AG04450 (cell line): ENCODE measurements at regions not wholly inside any gene's neighbourhood (a gene's known extent, or its start where the extent isn't known, plus 50 kb on each side); places are given as distances from the start of the nearest gene placed in this dataset.
"Not testable (repeated sequence)": the region's sequence is repeated elsewhere in the genome, so short reads cannot be mapped to it uniquely, and the experiment has no call there.

Source experiments
- CTCF ChIA-PET: fragments of 300-600, 350-600 bp; formaldehyde crosslinking; extraction: SDS; loops from one replicate; lab custom pipeline; 2022; ENCODE audit warnings: antibody characterized with exemption, inconsistent platforms; lab: Charles Lee
- POLR2A ChIA-PET: fragments of 350-600 bp; formaldehyde crosslinking; extraction: SDS; loops from one replicate; lab custom pipeline; 2021; ENCODE audit warnings: antibody characterized with exemption, inconsistent platforms; lab: Yijun Ruan, JAX
- DNase-seq: peaks from one replicate; pipeline ENCODE4 v3.0.0-alpha.2; 2011; ENCODE audit warnings: low read depth, low spot score
- H3K27ac ChIP-seq: one replicate; pipeline ENCODE4 v1.5.1; 2012; ENCODE audit warnings: low read depth, low read length, control low read depth
- H3K27me3 ChIP-seq: one replicate; pipeline ENCODE4 v1.6.0; 2012; ENCODE audit warnings: low read length; ENCODE audit not compliant: control insufficient read depth, insufficient read depth
- H3K4me3 ChIP-seq: 2 replicates; pipeline ENCODE4 v1.5.1; 2011; ENCODE audit warnings: mild to moderate bottlenecking, low read depth, low read length, control low read depth
- H3K9me3 ChIP-seq: 2 replicates; pipeline ENCODE4 v1.5.1; 2012; ENCODE audit warnings: low read length; ENCODE audit not compliant: control insufficient read depth, insufficient read depth
- TF ChIP-seq, protein P1 (sequence below): IDR thresholded peaks from 2 replicates; pipeline ENCODE4 v1.5.1; 2011; ENCODE audit warnings: low read depth, low read length, control low read depth, inconsistent platforms

DNA sequence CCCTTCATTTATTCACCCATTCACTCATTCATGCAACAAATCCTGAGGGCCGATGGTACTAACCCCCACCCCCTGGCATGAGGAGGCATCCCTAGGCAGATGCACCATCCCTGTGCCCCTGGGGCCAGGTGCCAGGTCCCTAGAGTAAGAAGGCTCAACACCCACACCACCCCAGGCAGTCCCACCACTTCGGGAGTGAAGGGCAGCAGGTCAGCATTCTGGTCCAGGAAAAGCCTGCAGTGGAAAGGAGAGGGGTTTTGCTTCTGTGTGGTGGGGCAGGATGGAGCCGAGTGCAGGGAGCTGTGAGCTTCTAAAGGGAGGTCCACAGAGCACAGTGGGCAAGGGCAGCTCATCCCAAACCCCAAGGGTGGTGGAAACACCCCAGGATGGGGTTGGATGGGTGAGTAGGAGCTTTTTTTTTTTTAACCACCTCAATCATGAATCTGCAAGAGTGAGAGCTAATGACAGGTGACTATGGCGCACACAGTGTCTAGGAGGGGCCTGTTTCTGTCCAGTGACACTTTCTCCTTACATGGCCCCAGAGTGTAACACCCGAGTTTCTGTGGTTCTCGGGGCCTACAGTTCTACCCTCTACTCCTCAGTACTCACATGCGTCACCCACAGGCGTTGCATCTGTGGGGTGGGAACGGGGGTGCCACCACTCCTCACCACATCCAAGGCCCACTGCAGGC, 414.3 kb downstream of the TMEM121 start:
- Histone ChIP-seq H3K27me3 (no peaks in the 10 kb centered on the region), H3K27ac (no peak overlapping the region), H3K4me3 (no peak overlapping the region), H3K9me3 (peaks cover 70% of the 10 kb centered on the region)
- CTCF ChIA-PET: no interaction called here
- DNase-seq: no peak
- POLR2A ChIA-PET: no interaction called here
- TF ChIP-seq, protein P1, sequence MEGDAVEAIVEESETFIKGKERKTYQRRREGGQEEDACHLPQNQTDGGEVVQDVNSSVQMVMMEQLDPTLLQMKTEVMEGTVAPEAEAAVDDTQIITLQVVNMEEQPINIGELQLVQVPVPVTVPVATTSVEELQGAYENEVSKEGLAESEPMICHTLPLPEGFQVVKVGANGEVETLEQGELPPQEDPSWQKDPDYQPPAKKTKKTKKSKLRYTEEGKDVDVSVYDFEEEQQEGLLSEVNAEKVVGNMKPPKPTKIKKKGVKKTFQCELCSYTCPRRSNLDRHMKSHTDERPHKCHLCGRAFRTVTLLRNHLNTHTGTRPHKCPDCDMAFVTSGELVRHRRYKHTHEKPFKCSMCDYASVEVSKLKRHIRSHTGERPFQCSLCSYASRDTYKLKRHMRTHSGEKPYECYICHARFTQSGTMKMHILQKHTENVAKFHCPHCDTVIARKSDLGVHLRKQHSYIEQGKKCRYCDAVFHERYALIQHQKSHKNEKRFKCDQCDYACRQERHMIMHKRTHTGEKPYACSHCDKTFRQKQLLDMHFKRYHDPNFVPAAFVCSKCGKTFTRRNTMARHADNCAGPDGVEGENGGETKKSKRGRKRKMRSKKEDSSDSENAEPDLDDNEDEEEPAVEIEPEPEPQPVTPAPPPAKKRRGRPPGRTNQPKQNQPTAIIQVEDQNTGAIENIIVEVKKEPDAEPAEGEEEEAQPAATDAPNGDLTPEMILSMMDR: no peak

DNA sequence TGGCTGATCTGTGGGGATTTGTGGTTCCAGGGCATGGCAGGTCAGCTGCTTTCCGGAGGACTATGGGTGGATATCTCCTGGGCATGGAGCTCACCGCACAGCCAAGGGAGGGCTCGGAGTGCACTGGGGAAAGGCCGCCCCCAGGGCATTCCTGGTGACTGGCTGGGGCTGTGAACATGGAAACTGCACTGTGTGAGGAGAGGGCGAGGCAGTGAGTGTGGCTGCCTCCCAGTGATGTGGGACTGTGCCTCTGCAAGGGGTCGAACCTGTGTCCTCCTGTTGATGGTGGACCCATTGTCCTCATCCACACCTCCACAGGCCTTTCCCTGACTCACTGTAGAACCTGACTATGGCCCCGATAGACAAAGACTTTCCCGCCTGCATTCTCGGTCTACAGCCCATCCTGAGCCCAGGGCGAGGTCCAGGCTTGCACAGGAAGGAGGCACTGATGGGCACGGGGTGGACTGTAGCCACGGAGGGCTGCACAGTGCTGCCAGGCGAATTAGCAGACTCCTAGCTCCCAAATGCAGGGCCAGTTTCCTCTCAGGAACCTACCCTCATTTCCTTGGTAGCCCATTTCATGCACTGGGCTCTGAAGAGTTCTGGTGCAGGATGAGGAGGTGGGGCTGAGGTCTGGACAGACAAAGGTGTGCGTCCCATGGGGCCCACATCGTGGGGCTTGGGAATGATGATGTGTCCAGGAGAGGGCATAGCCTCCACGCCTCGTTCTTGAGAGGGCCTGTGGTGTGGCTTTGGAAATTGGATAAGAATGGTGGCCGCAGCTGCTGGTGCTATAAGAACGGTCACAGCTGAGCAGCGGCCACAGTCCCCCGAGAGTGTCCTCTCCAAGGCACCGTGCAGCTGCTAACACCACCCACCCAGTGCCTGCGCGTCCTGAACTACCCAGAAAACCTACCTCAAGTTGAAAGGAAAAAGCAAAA, 415.1 kb downstream of the TMEM121 start:
- no peak overlapping the region for H3K27ac ChIP-seq
- no peaks in the 10 kb centered on the region for H3K27me3 ChIP-seq
- ChIA-PET POLR2A (no interaction called here), CTCF (no interaction called here)
- DNase-seq: no peak
- H3K4me3 ChIP-seq: no peak overlapping the region
- peaks cover 72% of the 10 kb centered on the region for H3K9me3 ChIP-seq
- TF ChIP-seq, protein P1: no peak

DNA sequence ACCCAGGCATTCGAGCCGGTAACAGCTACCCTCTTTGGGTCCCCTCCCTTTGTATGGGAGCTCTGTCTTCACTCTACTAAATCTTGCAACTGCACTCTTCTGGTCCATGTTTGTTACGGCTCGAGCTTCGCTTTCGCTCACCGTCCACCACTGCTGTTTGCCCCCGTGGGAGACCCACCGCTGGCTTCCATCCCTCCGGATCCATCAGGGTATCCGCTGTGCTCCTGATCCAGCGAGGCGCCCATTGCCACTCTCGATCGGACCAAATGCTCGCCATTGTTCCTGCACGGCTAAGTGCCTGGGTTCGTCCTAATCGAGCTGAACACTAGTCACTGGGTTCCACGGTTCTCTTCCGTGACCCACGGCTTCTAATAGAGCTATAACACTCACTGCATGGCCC, 416.3 kb downstream of the TMEM121 start:
- CTCF ChIA-PET, POLR2A ChIA-PET, H3K27ac ChIP-seq, H3K27me3 ChIP-seq, DNase-seq, H3K4me3 ChIP-seq: not testable (repeated sequence)
- peaks cover 69% of the 10 kb centered on the region for H3K9me3 ChIP-seq

DNA sequence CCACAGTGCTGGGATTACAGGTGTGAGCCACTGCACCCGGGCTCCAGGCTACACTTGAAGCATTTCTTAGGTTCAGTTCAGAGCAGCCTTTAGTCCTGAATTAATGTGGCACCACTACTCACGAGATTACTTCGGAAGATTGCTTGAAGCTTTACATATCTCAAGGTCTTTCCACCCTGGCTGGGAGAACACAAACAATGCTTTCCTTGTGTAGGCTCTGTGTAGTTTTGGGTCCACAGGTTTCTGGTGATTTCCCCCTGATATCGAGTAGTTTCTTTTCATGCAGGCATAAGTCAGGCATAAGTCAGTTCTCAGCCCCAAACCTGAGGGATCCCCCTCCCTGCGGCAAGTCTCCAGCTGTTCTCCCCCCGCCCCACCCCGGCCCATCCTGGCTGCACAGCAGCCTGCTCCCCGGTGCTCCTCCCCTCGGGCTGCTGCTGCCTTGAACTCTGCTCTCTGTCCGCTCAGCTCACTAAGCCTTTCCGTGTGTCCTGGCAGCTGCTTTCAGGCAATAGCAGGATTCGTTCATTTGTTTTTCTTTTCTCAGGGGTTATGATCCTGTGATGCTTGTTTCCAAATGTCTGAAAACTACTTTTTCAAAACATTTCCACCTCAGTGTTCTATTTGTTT, 417.7 kb downstream of the TMEM121 start:
- POLR2A ChIA-PET: no interaction called here
- TF ChIP-seq, protein P1: no peak
- Histone ChIP-seq H3K4me3 (no peak overlapping the region), H3K27ac (no peak overlapping the region), H3K27me3 (no peaks in the 10 kb centered on the region), H3K9me3 (peaks cover 60% of the 10 kb centered on the region)
- CTCF ChIA-PET: no interaction called here
- no peak for DNase-seq

DNA sequence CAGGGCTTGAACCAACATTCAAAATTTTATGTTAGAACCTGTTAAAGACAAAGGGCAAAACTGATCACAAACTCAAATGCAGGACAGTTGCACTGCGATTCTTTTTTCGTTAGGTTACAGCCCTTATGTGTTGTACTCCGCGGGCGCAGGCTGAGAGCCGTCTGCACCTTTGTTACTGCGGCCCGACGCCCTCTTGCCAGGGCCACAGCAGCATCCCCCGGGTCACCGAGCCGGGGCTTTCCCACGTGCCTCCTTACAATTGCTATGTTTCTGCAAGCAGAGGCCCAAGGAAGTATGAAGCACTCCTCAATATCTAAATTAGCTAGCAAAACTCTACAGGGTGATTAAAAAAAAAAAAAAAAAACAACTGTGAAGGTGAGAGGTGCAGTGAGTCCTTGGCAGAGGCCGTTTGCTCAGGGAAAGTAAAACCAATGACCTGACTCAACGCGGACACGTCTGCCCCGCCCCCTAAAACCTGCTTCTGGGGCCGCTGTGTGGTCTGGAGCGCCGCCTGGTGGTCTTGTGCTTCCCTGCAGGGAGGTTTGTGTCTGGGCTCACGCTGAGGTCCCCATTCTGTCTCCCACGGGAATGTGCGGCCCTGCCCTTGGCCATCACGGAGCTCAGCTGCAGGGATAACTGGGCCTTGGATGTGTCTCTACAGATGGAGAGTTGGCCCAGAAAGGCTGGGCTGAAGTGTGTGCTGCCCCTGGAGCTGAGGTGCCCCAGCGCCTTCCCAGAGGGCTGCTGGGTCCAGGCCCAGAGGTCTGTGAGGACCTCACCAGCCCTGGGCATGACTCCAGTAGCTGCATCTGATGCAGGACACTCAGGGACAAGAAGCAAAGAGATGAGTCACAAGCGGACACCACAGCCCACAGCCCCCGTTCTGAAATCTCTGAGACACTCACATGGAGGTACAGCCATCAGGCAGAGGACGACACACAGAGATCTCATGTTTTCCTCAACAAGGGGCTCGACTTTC, 418.5 kb downstream of the TMEM121 start:
- peaks cover 55% of the 10 kb centered on the region for H3K9me3 ChIP-seq
- H3K27ac ChIP-seq: no peak overlapping the region
- H3K27me3 ChIP-seq: no peaks in the 10 kb centered on the region
- CTCF ChIA-PET: no interaction called here
- POLR2A ChIA-PET: no interaction called here
- TF ChIP-seq, protein P1: no peak
- no peak overlapping the region for H3K4me3 ChIP-seq
- no peak for DNase-seq
